H9 (cell line): ENCODE measurements at regions not wholly inside any gene's neighbourhood (a gene's known extent, or its start where the extent isn't known, plus 50 kb on each side); places are given as distances from the start of the nearest gene placed in this dataset.

ENCODE experiments used
- DNase-seq: peaks from one replicate; pipeline ENCODE4 v3.0.0-alpha.2; 2017
- H2AFZ ChIP-seq: one replicate; pipeline ENCODE4 v1.6.1; 2013; ENCODE audit warnings: mild to moderate bottlenecking, low read length, control low read depth, moderate library complexity
- H2AK5ac ChIP-seq: 2 replicates; pipeline ENCODE4 v1.6.1; 2013; ENCODE audit warnings: low read length, control low read depth, mixed read lengths; ENCODE audit not compliant: insufficient read length
- H2BK120ac ChIP-seq: one replicate; pipeline ENCODE4 v1.6.1; 2013; ENCODE audit warnings: low read depth, mild to moderate bottlenecking, low read length, control low read depth, inconsistent platforms; ENCODE audit not compliant: poor library complexity, severe bottlenecking
- H2BK12ac ChIP-seq: 2 replicates; pipeline ENCODE4 v1.6.1; 2013; ENCODE audit warnings: low read length, control low read depth, mixed read lengths, low read depth; ENCODE audit not compliant: insufficient read length
- H2BK15ac ChIP-seq: 2 replicates; pipeline ENCODE4 v1.6.1; 2013; ENCODE audit warnings: low read depth, low read length, control low read depth
- H2BK20ac ChIP-seq: one replicate; pipeline ENCODE4 v1.6.1; 2013; ENCODE audit warnings: low read depth, mild to moderate bottlenecking, low read length, control low read depth, inconsistent platforms; ENCODE audit not compliant: poor library complexity, severe bottlenecking
- H2BK5ac ChIP-seq: 2 replicates; pipeline ENCODE4 v1.6.1; 2013; ENCODE audit warnings: low read length, control low read depth, mixed read lengths; ENCODE audit not compliant: insufficient read length
- H3K14ac ChIP-seq: 2 replicates; pipeline ENCODE4 v1.6.1; 2013; ENCODE audit warnings: low read length, control low read depth; ENCODE audit not compliant: insufficient read depth
- H3K18ac ChIP-seq: 2 replicates; pipeline ENCODE4 v1.6.1; 2013; ENCODE audit warnings: low read depth, mild to moderate bottlenecking, mixed read lengths, low read length, control low read depth; ENCODE audit not compliant: insufficient read length
- H3K23ac ChIP-seq: 2 replicates; pipeline ENCODE4 v1.6.1; 2013; ENCODE audit warnings: low read length, control low read depth, mixed read lengths, low read depth; ENCODE audit not compliant: insufficient read length
- H3K23me2 ChIP-seq: 2 replicates; pipeline ENCODE4 v1.6.1; 2013; ENCODE audit warnings: low read depth, mild to moderate bottlenecking, mixed read lengths, low read length, control low read depth; ENCODE audit not compliant: insufficient read length, poor library complexity, severe bottlenecking
- H3K27ac ChIP-seq: 2 replicates; pipeline ENCODE4 v1.5.1; 2013; ENCODE audit warnings: low read length, control low read depth, mixed read lengths, low read depth; ENCODE audit not compliant: insufficient read length
- H3K27me3 ChIP-seq: 2 replicates; pipeline ENCODE4 v1.6.1; 2013; ENCODE audit warnings: low read length, control low read depth, inconsistent platforms; ENCODE audit not compliant: insufficient read depth
- H3K4ac ChIP-seq: 2 replicates; pipeline ENCODE4 v1.6.1; 2013; ENCODE audit warnings: low read depth, mild to moderate bottlenecking, control low read depth, inconsistent platforms, low read length, moderate library complexity
- H3K4me1 ChIP-seq: 2 replicates; pipeline ENCODE4 v1.6.1; 2013; ENCODE audit warnings: low read length, control low read depth, inconsistent platforms; ENCODE audit not compliant: insufficient read depth
- H3K4me2 ChIP-seq: 2 replicates; pipeline ENCODE4 v1.6.1; 2013; ENCODE audit warnings: low read length, control low read depth, mixed read lengths; ENCODE audit not compliant: insufficient read length, insufficient read depth
- H3K56ac ChIP-seq: 2 replicates; pipeline ENCODE4 v1.6.1; 2013; ENCODE audit warnings: low read depth, mild to moderate bottlenecking, mixed read lengths, low read length, control low read depth; ENCODE audit not compliant: insufficient read length
- H3K79me1 ChIP-seq: 2 replicates; pipeline ENCODE4 v1.6.1; 2013; ENCODE audit warnings: low read depth, mild to moderate bottlenecking, moderate library complexity, low read length, control low read depth, inconsistent platforms; ENCODE audit not compliant: insufficient read depth, poor library complexity, severe bottlenecking
- H3K79me2 ChIP-seq: 2 replicates; pipeline ENCODE4 v1.6.1; 2013; ENCODE audit warnings: low read length, control low read depth, inconsistent platforms; ENCODE audit not compliant: insufficient read depth
- H3K9ac ChIP-seq: 2 replicates; pipeline ENCODE4 v1.6.1; 2013; ENCODE audit warnings: low read length, control low read depth, mixed read lengths; ENCODE audit not compliant: insufficient read length; ENCODE audit errors: extremely low read depth
- H3K9me3 ChIP-seq: one replicate; pipeline ENCODE4 v1.6.1; 2013; ENCODE audit warnings: low read depth, low read length, inconsistent platforms; ENCODE audit not compliant: control insufficient read depth
- H3T11ph ChIP-seq: one replicate; pipeline ENCODE4 v1.6.1; 2013; ENCODE audit warnings: mild to moderate bottlenecking, low read length, control low read depth, inconsistent platforms
- H4K20me1 ChIP-seq: one replicate; pipeline ENCODE4 v1.6.1; 2013; ENCODE audit not compliant: control insufficient read depth, insufficient read length, insufficient read depth
- H4K5ac ChIP-seq: 2 replicates; pipeline ENCODE4 v1.6.1; 2013; ENCODE audit warnings: low read depth, mild to moderate bottlenecking, mixed read lengths, low read length, control low read depth; ENCODE audit not compliant: insufficient read length
- H4K8ac ChIP-seq: replicated peaks from 2 replicates; pipeline ENCODE4 v1.6.1; 2013; ENCODE audit warnings: low read length, control low read depth, mixed read lengths, low read depth; ENCODE audit not compliant: insufficient read length
- H4K91ac ChIP-seq: 2 replicates; pipeline ENCODE4 v1.6.1; 2013; ENCODE audit warnings: low read depth, mild to moderate bottlenecking, moderate library complexity, mixed read lengths, low read length, control low read depth; ENCODE audit not compliant: insufficient read length
- H3K27ac Mint-ChIP-seq, 3 experiments: 2 replicates in 2 of 3; 3 replicates in 1 of 3; pipeline ENCODE4 v1.8.0; 2020 to 2021; ENCODE audit warnings: mixed read lengths in 3 of 3, mild to moderate bottlenecking in 1 of 3, moderate library complexity in 1 of 3
- H3K27me3 Mint-ChIP-seq: 2 replicates; pipeline ENCODE4 v1.8.0; 2021; ENCODE audit warnings: low read depth, mild to moderate bottlenecking, moderate library complexity, mixed read lengths
- H3K36me3 Mint-ChIP-seq, 3 experiments: 2 replicates in 2 of 3; 3 replicates in 1 of 3; pipeline ENCODE4 v1.8.0; 2020 to 2021; ENCODE audit warnings: low read depth in 3 of 3, mixed read lengths in 3 of 3; ENCODE audit not compliant: insufficient read depth in 1 of 3
- H3K4me1 Mint-ChIP-seq, 2 experiments: 2 replicates each; pipeline ENCODE4 v1.8.0; 2020; ENCODE audit warnings: mixed read lengths in 2 of 2
- H3K4me3 Mint-ChIP-seq, 2 experiments: 2 replicates in 1 of 2; 3 replicates in 1 of 2; pipeline ENCODE4 v1.8.0; 2020 to 2021; ENCODE audit warnings: mild to moderate bottlenecking in 2 of 2, mixed read lengths in 2 of 2, moderate library complexity in 1 of 2
- H3K9me3 Mint-ChIP-seq, 2 experiments: 2 replicates in 1 of 2; 3 replicates in 1 of 2; pipeline ENCODE4 v1.8.0; 2020; ENCODE audit warnings: mild to moderate bottlenecking in 2 of 2, mixed read lengths in 2 of 2, moderate library complexity in 1 of 2
- whole genome bisulfite sequencing: extraction: QIAGEN DNeasy Blood & Tissue Kit; methylation state at CpG from one replicate; pipeline ENCODE4 v1.1.7; 2013; ENCODE audit warnings: missing lambda C conversion rate, low lambda C conversion rate, mixed read lengths; ENCODE audit not compliant: insufficient read length; ENCODE audit errors: extremely low coverage; 5-methylcytosine and 5-hydroxymethylcytosine counted together
- TF ChIP-seq, protein P1 (sequence below): fragments of 200-600 bp; sonication (generic); conservative IDR thresholded peaks from 3 replicates; pipeline ENCODE4 v1.8.0; 2021; ENCODE audit warnings: antibody characterized with exemption, mild to moderate bottlenecking

DNA sequence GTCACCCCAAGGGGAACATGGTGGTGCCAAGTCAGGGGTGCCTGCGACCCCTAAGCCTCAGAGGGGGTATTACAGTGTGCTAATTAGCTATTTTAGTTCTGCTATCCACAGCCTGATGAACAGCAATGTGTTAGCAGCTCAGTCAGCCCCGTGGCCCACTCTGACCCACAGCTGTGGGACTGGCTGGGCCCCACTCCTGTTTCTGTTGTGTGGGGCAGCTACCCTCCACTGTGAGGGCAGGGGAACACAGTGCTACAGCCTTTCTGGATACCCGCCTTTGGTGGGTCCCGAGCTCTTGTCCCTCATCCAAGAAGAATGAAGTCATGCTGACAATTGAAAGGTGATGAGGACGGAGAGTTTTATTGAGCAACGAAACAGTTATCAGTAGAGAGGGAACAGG lies 152.5 kb upstream of the GGTLC1 start:
- no peak overlapping the region for H2AK5ac ChIP-seq
- no peak overlapping the region for H4K5ac ChIP-seq
- no peaks in the 10 kb centered on the region for H3K79me2 ChIP-seq
- no peaks in the 10 kb centered on the region for H3K4me1 ChIP-seq
- no peak overlapping the region for H3K4me3 Mint-ChIP-seq
- no peak overlapping the region for H3K4me2 ChIP-seq
- peaks cover 0 to 11% (median 2%) of the 10 kb centered on the region in 3 experiments; a peak in 5 of 7 replicates for H3K36me3 Mint-ChIP-seq
- H3K4ac ChIP-seq, result no peak overlapping the region
- no peaks in the 10 kb centered on the region for H3K9me3 ChIP-seq
- TF ChIP-seq, protein P1, sequence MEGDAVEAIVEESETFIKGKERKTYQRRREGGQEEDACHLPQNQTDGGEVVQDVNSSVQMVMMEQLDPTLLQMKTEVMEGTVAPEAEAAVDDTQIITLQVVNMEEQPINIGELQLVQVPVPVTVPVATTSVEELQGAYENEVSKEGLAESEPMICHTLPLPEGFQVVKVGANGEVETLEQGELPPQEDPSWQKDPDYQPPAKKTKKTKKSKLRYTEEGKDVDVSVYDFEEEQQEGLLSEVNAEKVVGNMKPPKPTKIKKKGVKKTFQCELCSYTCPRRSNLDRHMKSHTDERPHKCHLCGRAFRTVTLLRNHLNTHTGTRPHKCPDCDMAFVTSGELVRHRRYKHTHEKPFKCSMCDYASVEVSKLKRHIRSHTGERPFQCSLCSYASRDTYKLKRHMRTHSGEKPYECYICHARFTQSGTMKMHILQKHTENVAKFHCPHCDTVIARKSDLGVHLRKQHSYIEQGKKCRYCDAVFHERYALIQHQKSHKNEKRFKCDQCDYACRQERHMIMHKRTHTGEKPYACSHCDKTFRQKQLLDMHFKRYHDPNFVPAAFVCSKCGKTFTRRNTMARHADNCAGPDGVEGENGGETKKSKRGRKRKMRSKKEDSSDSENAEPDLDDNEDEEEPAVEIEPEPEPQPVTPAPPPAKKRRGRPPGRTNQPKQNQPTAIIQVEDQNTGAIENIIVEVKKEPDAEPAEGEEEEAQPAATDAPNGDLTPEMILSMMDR, result no peak
- H2AFZ ChIP-seq, result no peak overlapping the region
- no peak overlapping the region; the same call in 1 of the 2 replicates for H2BK15ac ChIP-seq
- peaks cover 6 to 12% of the 10 kb centered on the region in 2 experiments; a peak in 4 of 5 replicates for H3K9me3 Mint-ChIP-seq
- H3K27ac Mint-ChIP-seq, result no peak overlapping the region
- H3K23ac ChIP-seq, result no peak overlapping the region
- H2BK20ac ChIP-seq, result no peak overlapping the region
- no peaks in the 10 kb centered on the region for H3K23me2 ChIP-seq
- WGBS, result no CpG with 5 or more reads among the region's 6 CpGs
- H3K18ac ChIP-seq, result no peak overlapping the region
- no peak for DNase-seq
- H3K4me1 Mint-ChIP-seq, result peaks cover 0 to 4% of the 10 kb centered on the region in 2 experiments; a peak in 2 of 4 replicates
- no peak overlapping the region for H3K56ac ChIP-seq
- no peaks in the 10 kb centered on the region for H4K20me1 ChIP-seq
- H3K9ac ChIP-seq, result no peak overlapping the region
- H3K27ac ChIP-seq, result no peak overlapping the region
- no peak overlapping the region for H3T11ph ChIP-seq
- no peak overlapping the region for H2BK5ac ChIP-seq
- no peak overlapping the region for H4K8ac ChIP-seq
- no peaks in the 10 kb centered on the region; the same call in 1 of the 2 replicates for H3K27me3 ChIP-seq
- no peaks in the 10 kb centered on the region; the same call in 1 of the 2 replicates for H3K27me3 Mint-ChIP-seq
- H3K79me1 ChIP-seq, result no peaks in the 10 kb centered on the region
- no peak overlapping the region for H2BK120ac ChIP-seq
- H4K91ac ChIP-seq, result no peak overlapping the region
- H2BK12ac ChIP-seq, result no peak overlapping the region
- no peak overlapping the region; the same call in 1 of the 2 replicates for H3K14ac ChIP-seq
